ENCODE measurements at regions not wholly inside any gene's neighbourhood (a gene's known extent, or its start where the extent isn't known, plus 50 kb on each side); places are given as distances from the start of the nearest gene placed in this dataset.

GRCh38 chr1:17929224-17929623 lies 174.1 kb downstream of the ACTL8 start:
- H3K27me3 Mint-ChIP-seq: no peaks in the 10 kb centered on the region
- H3K36me3 Mint-ChIP-seq (ENCODE audit: low read depth): no peaks in the 10 kb centered on the region
- no peaks in the 10 kb centered on the region for H3K9me3 Mint-ChIP-seq
- DNase-seq: no peak
- intact Hi-C loops (cut with micrococcal nuclease): loop anchor here (10.0 kb wide), 1 partner anchor 176 kb away; the partner anchor contains the start of gene IGSF21
- H3K27ac Mint-ChIP-seq: no peak overlapping the region
- no peak overlapping the region for H3K4me3 Mint-ChIP-seq
- no peaks in the 10 kb centered on the region for H3K4me1 Mint-ChIP-seq

DNA sequence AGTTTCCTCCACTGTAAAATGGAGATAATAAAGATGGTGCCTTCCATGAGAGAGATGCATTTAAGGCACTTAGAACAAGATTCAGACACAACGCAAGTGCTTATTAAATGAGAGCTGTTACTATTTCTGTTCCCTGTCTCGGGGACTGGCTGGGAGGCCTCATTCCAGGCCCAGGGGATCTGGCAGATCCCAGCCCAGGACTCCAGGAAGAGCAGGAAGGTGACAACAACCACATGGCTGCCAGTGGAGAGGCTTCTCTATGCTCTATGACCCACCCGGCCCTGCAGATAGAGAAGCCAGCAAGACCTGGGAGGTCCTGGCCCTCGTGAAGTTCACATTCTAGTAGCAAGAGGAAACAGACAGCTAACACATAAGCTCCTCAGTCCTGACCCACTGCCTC lies 175.5 kb downstream of the ACTL8 start:
- H3K27me3 Mint-ChIP-seq: no peaks in the 10 kb centered on the region
- no peaks in the 10 kb centered on the region for H3K36me3 Mint-ChIP-seq (ENCODE audit: low read depth)
- no peaks in the 10 kb centered on the region for H3K4me1 Mint-ChIP-seq
- H3K9me3 Mint-ChIP-seq: no peaks in the 10 kb centered on the region
- intact Hi-C loops (cut with micrococcal nuclease): no loop called here
- H3K27ac Mint-ChIP-seq: no peak overlapping the region
- DNase-seq: no peak
- H3K4me3 Mint-ChIP-seq: no peak overlapping the region

GRCh38 chr1:17932164-17932563 lies 175.4 kb upstream of the IGSF21 start:
- no peak for DNase-seq
- Mint-ChIP-seq H3K27ac (no peak overlapping the region), H3K4me1 (no peaks in the 10 kb centered on the region), H3K4me3 (no peak overlapping the region), H3K36me3 (ENCODE audit: low read depth) (no peaks in the 10 kb centered on the region), H3K9me3 (no peaks in the 10 kb centered on the region), H3K27me3 (no peaks in the 10 kb centered on the region)
- intact Hi-C loops (cut with micrococcal nuclease): no loop called here

GRCh38 chr1:17933501-17933900 lies 174.1 kb upstream of the IGSF21 start:
- Mint-ChIP-seq H3K4me1 (no peaks in the 10 kb centered on the region), H3K36me3 (ENCODE audit: low read depth) (no peaks in the 10 kb centered on the region), H3K9me3 (no peaks in the 10 kb centered on the region), H3K4me3 (no peak overlapping the region), H3K27me3 (no peaks in the 10 kb centered on the region), H3K27ac (no peak overlapping the region)
- intact Hi-C loops (cut with micrococcal nuclease): no loop called here
- no peak for DNase-seq

- H3K4me3 Mint-ChIP-seq: no peak overlapping the region
- H3K4me1 Mint-ChIP-seq: no peaks in the 10 kb centered on the region
- no peak for DNase-seq
- H3K9me3 Mint-ChIP-seq: no peaks in the 10 kb centered on the region
- no peak overlapping the region for H3K27ac Mint-ChIP-seq
- intact Hi-C loops (cut with micrococcal nuclease): no loop called here
- no peaks in the 10 kb centered on the region for H3K36me3 Mint-ChIP-seq (ENCODE audit: low read depth)
- no peaks in the 10 kb centered on the region for H3K27me3 Mint-ChIP-seq
Observed at GRCh38 chr1:17933971-17934370, 173.6 kb upstream of the IGSF21 start.

- Mint-ChIP-seq H3K27me3 (no peaks in the 10 kb centered on the region), H3K36me3 (ENCODE audit: low read depth) (no peaks in the 10 kb centered on the region), H3K9me3 (no peaks in the 10 kb centered on the region), H3K27ac (no peak overlapping the region), H3K4me1 (no peaks in the 10 kb centered on the region), H3K4me3 (no peak overlapping the region)
- intact Hi-C loops (cut with micrococcal nuclease): no loop called here
- DNase-seq: no peak
Observed at GRCh38 chr1:17935230-17935629, 172.4 kb upstream of the IGSF21 start.

DNA sequence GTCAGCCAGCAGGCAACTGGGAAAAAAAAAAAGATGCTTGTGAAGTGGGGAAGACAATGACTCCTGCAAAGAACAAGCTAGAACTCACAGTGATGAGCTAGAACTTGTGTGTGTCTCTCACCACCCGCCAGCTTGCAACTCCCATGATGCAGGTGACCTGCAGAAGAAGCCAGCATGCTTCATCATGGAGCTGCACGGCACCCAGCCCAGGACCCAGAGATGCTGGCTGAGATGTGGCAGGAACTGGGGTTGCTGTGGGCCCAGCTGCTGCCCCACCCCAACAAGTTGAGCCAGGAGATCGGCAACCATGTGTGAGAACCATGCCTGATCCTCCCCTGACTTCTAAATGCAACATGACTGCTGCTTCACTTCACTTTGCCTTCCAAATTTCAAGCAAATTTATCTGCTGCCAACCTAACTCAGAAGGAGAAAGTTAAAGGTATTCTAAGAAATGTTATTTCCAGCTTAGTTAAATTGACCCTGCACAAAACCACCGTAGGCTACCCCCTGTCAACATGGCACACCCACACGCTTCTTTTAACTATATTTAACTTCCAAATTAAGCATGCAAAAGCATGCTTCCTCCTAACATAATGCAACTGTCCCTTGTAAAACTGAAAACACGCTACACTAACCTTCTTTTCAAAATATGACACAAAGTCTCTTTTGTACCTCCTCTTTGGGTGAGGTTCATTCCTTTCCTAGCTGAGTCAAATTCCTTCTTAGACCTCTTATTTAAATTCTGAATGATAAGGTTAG lies 166.0 kb upstream of the IGSF21 start:
- Mint-ChIP-seq H3K9me3 (no peaks in the 10 kb centered on the region), H3K27me3 (no peaks in the 10 kb centered on the region), H3K27ac (no peak overlapping the region), H3K4me3 (no peak overlapping the region), H3K36me3 (ENCODE audit: low read depth) (no peaks in the 10 kb centered on the region), H3K4me1 (no peaks in the 10 kb centered on the region)
- DNase-seq: no peak
- intact Hi-C loops (cut with micrococcal nuclease): no loop called here

DNA sequence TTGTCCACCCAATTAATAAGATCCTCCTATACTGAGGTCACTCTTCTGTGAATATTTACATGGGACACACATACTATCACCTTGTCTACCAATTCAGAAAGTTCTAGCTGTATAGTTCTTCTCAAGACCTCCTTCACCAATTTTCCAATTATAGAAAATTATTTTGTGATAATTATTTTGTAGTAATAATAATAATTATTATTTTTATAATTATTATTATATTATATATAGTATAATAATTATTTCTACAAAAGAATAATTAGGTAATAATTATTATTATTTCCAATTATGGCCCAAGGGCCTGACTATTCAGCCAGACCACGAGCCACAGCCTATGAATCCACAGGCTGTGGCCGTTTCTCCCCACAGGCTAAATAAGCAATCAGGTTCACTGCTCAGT lies 164.1 kb upstream of the IGSF21 start:
- intact Hi-C loops (cut with micrococcal nuclease): no loop called here
- no peaks in the 10 kb centered on the region for H3K9me3 Mint-ChIP-seq
- H3K4me3 Mint-ChIP-seq: no peak overlapping the region
- H3K27ac Mint-ChIP-seq: no peak overlapping the region
- no peak for DNase-seq
- H3K36me3 Mint-ChIP-seq (ENCODE audit: low read depth): no peaks in the 10 kb centered on the region
- H3K4me1 Mint-ChIP-seq: no peaks in the 10 kb centered on the region
- no peaks in the 10 kb centered on the region for H3K27me3 Mint-ChIP-seq

DNA sequence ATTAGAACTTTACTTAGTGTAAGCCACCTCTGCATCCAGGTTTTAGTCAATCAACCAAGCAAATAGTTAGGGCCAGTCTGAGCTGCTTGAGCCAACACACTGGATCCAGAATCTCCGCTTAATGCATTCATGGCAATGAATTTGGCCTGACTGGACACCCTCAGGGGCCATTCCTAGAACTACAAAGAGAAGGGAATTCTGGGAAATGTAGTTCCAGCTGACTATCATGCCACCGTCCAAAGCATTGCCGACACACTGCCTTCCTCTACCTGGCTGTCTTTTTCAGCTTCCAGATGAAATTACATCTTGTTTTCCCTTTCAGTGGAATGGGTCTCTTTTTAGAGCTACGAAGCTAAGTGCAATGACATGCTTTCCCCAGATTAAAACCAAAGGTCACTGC lies 163.0 kb upstream of the IGSF21 start:
- Mint-ChIP-seq H3K27me3 (no peaks in the 10 kb centered on the region), H3K27ac (no peak overlapping the region), H3K9me3 (no peaks in the 10 kb centered on the region), H3K4me1 (no peaks in the 10 kb centered on the region), H3K36me3 (ENCODE audit: low read depth) (no peaks in the 10 kb centered on the region), H3K4me3 (no peak overlapping the region)
- intact Hi-C loops (cut with micrococcal nuclease): no loop called here
- no peak for DNase-seq

GRCh38 chr1:17946434-17946833 lies 161.2 kb upstream of the IGSF21 start:
- intact Hi-C loops (cut with micrococcal nuclease): no loop called here
- Mint-ChIP-seq H3K27me3 (no peaks in the 10 kb centered on the region), H3K9me3 (no peaks in the 10 kb centered on the region), H3K27ac (no peak overlapping the region), H3K36me3 (ENCODE audit: low read depth) (no peaks in the 10 kb centered on the region), H3K4me1 (no peaks in the 10 kb centered on the region), H3K4me3 (no peak overlapping the region)
- DNase-seq: no peak

GRCh38 chr1:17948594-17948993 lies 159.0 kb upstream of the IGSF21 start:
- Mint-ChIP-seq H3K27me3 (no peaks in the 10 kb centered on the region), H3K4me1 (no peaks in the 10 kb centered on the region), H3K9me3 (no peaks in the 10 kb centered on the region), H3K27ac (no peak overlapping the region), H3K36me3 (ENCODE audit: low read depth) (no peaks in the 10 kb centered on the region), H3K4me3 (no peak overlapping the region)
- no peak for DNase-seq
- intact Hi-C loops (cut with micrococcal nuclease): no loop called here

DNA sequence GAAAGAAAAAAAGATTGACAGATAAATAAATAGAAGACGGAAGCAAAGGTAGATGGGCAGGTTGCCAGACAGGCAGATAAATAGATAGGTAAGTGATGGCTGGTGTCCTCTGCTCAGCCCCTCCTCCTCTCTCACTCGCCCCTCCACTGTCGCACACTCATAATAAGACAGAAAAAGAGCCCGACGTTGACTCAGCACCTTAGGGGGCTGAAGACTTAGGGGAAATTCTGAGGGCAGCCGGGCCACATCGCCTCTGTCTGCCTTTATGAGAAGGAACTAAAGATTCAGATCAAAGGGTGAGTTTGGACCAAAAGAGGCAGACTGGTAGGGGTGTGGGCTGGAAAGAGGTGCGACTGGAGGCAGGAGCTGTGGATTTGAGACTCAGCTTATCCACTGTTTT lies 158.1 kb upstream of the IGSF21 start:
- Mint-ChIP-seq H3K27ac (no peak overlapping the region), H3K27me3 (no peaks in the 10 kb centered on the region), H3K9me3 (no peaks in the 10 kb centered on the region), H3K4me3 (no peak overlapping the region), H3K4me1 (no peaks in the 10 kb centered on the region), H3K36me3 (ENCODE audit: low read depth) (no peaks in the 10 kb centered on the region)
- intact Hi-C loops (cut with micrococcal nuclease): no loop called here
- DNase-seq: no peak

DNA sequence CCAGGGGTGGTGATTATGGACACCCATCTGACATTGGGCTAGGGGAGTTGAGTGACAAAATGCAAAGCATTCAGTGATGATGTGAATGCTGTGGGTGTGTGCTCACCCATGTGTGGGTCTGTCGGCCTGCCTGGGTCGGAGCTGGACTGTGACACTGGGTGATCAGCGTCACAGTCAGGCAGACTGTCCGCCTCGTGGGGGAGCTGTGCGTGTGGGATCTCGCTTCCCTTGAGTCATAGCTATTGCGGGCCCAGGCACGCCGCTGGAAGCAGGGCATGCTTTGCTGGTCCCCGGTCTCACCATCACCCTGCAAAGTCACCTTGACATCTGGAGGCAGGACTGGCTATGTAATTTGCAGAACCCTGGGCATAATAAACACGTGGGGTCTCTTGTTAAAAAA lies 156.9 kb upstream of the IGSF21 start:
- Mint-ChIP-seq H3K4me1 (no peaks in the 10 kb centered on the region), H3K27ac (no peak overlapping the region), H3K36me3 (ENCODE audit: low read depth) (no peaks in the 10 kb centered on the region), H3K27me3 (no peaks in the 10 kb centered on the region), H3K9me3 (no peaks in the 10 kb centered on the region), H3K4me3 (no peak overlapping the region)
- no peak for DNase-seq
- intact Hi-C loops (cut with micrococcal nuclease): no loop called here

DNA sequence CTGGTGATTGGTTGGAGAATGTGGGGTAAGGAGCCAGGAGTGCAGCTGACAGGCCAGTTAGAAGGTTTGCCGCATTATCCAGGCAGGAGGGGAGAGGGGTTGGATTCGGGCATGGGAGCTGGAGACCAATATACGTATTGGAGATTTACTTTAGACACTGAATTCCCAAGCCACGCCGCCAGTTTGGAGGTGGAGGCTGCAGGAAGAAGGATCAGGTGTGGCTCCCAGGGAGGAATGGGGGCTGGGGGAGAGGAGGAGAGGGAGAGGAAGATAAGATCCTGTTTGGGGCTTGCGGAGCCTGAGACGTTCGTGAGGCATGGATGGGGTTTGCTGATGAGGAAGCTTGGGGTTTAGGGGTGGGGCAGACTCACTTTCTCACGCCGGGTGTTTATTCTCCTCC lies 155.1 kb upstream of the IGSF21 start:
- Mint-ChIP-seq H3K27me3 (no peaks in the 10 kb centered on the region), H3K4me3 (no peak overlapping the region), H3K9me3 (no peaks in the 10 kb centered on the region), H3K36me3 (ENCODE audit: low read depth) (no peaks in the 10 kb centered on the region), H3K4me1 (no peaks in the 10 kb centered on the region), H3K27ac (no peak overlapping the region)
- intact Hi-C loops (cut with micrococcal nuclease): no loop called here
- DNase-seq: no peak

DNA sequence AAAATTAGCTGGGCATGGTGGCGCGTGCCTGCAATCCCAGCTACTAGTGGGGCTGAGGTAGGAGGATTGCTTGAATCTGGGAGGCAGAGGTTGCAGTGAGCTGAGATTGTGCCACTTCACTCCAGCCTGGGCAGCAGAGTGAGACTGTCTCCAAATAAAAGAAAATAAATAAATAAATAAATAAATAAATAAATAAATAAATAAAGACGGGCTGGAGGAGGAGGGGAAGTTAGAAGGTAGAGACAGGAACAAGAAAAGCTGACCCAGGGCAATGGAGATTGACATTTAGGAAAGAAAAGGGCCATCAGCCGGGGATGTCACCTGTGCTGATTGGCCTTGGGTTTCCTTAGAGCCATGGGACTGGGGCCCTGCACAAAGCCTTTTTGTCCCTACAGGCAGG lies 153.7 kb upstream of the IGSF21 start:
- Mint-ChIP-seq H3K27me3 (no peaks in the 10 kb centered on the region), H3K4me1 (no peaks in the 10 kb centered on the region), H3K27ac (no peak overlapping the region), H3K36me3 (ENCODE audit: low read depth) (no peaks in the 10 kb centered on the region), H3K9me3 (no peaks in the 10 kb centered on the region), H3K4me3 (no peak overlapping the region)
- intact Hi-C loops (cut with micrococcal nuclease): no loop called here
- no peak for DNase-seq

All from activated CD4-positive, alpha-beta T cell treated with anti-CD3 and anti-CD28 coated beads, Interleukin-2, amount 10 ng/mL, durations not matched to agents 24 days and 14 days (primary cell).